Prostate gland (tissue), 2 donors: ENCODE measurements at regions not wholly inside any gene's neighbourhood (a gene's known extent, or its start where the extent isn't known, plus 50 kb on each side); places are given as distances from the start of the nearest gene placed in this dataset.

Source experiments
- DNase-seq: peaks from one replicate; pipeline ENCODE4 v3.0.0-alpha.2; 2019; ENCODE audit warnings: low spot score
- H3K27ac ChIP-seq, 2 donors: fragments of 200-600 bp; sonication (generic); 2 replicates each; pipeline ENCODE4 v1.5.1; 2017 to 2019
- H3K27me3 ChIP-seq: fragments of 200-600 bp; sonication (generic); replicated peaks from 2 replicates; pipeline ENCODE4 v1.5.1; 2019; ENCODE audit not compliant: insufficient read depth
- H3K36me3 ChIP-seq, 2 donors: fragments of 200-600 bp; sonication (generic); 1 replicate in 1 of 2; 2 replicates in 1 of 2; pipeline versions ENCODE4 v1.5.1 to v1.8.1; 2017 to 2019
- H3K4me1 ChIP-seq: fragments of 200-600 bp; sonication (generic); replicated peaks from 2 replicates; pipeline ENCODE4 v1.5.1; 2019
- H3K4me3 ChIP-seq, 2 donors: fragments of 200-600 bp; sonication (generic); 2 replicates each; pipeline ENCODE4 v1.5.1; 2017 to 2019
- H3K9me3 ChIP-seq: fragments of 200-600 bp; sonication (generic); 2 replicates; pipeline ENCODE4 v1.5.1; 2017
- CTCF ChIP-seq, 4 experiments: fragments of 200-600 bp in 2 of 4; fragments of 450-650 bp in 2 of 4; sonication (generic) in 2 of 4; IDR thresholded peaks; 1 replicate in 3 of 4; 2 replicates in 1 of 4; pipeline ENCODE4 v1.5.1; 2016 to 2019; ENCODE audit warnings: antibody characterized with exemption in 4 of 4, mild to moderate bottlenecking in 2 of 4, moderate library complexity in 2 of 4
- POLR2A ChIP-seq: fragments of 450-650 bp; IDR thresholded peaks from one replicate; pipeline ENCODE4 v1.6.1; 2016; ENCODE audit warnings: antibody characterized with exemption, mild to moderate bottlenecking
- POLR2AphosphoS5 ChIP-seq: sonication (generic); formaldehyde crosslinking; IDR thresholded peaks from one replicate; pipeline ENCODE4 v1.6.1; 2017; ENCODE audit warnings: antibody characterized with exemption
- WGBS: methylation state at CpG from one replicate; pipeline ENCODE4 v1.1.5; 2018; 5-methylcytosine and 5-hydroxymethylcytosine counted together
- intact Hi-C: fragments of 100-400 bp; cut with DNase I; formaldehyde crosslinking; loops from one replicate; pipeline ENCODE4 v1.14.2; 2022

GRCh38 chr19:57055956-57056355 is 63.8 kb upstream of the USP29 start:
- Histone ChIP-seq H3K4me3 (no peak overlapping the region), H3K27ac (no peak overlapping the region), H3K9me3 (no peaks in the 10 kb centered on the region), H3K27me3 (no peaks in the 10 kb centered on the region), H3K36me3 (no peaks in the 10 kb centered on the region), H3K4me1 (no peaks in the 10 kb centered on the region)
- WGBS = 96% methylated on average over 5 of the region's 5 CpGs
- TF ChIP-seq POLR2AphosphoS5 (no peak), CTCF (IDR thresholded peaks at IDR 0.05) (no peak), POLR2A (no peak)
- DNase-seq = no peak
- intact Hi-C loops = no loop called here

- TF ChIP-seq POLR2A = no peak
- no peak for TF ChIP-seq POLR2AphosphoS5
- no peak for TF ChIP-seq CTCF (IDR thresholded peaks at IDR 0.05)
- Histone ChIP-seq H3K36me3 (no peaks in the 10 kb centered on the region), H3K9me3 (no peaks in the 10 kb centered on the region), H3K27me3 (no peaks in the 10 kb centered on the region), H3K27ac (no peak overlapping the region), H3K4me3 (no peak overlapping the region), H3K4me1 (no peaks in the 10 kb centered on the region)
- intact Hi-C loops = no loop called here
- no peak for DNase-seq
- WGBS = 51% methylated on average over 16 of the region's 16 CpGs
Observed at GRCh38 chr19:57057036-57057686, 62.6 kb upstream of the USP29 start.

- intact Hi-C loops = no loop called here
- no peaks in the 10 kb centered on the region for H3K36me3 ChIP-seq
- no peaks in the 10 kb centered on the region for H3K9me3 ChIP-seq
- WGBS = 80% methylated on average over 6 of the region's 6 CpGs
- TF ChIP-seq POLR2A = no peak
- no peak for TF ChIP-seq POLR2AphosphoS5
- TF ChIP-seq CTCF (IDR thresholded peaks at IDR 0.05) = no peak
- H3K4me1 ChIP-seq = no peaks in the 10 kb centered on the region
- H3K27me3 ChIP-seq = no peaks in the 10 kb centered on the region
- DNase-seq = no peak
- H3K4me3 ChIP-seq = no peak overlapping the region
- no peak overlapping the region for H3K27ac ChIP-seq
Observed at GRCh38 chr19:57058871-57059270, 60.9 kb upstream of the USP29 start.

DNA sequence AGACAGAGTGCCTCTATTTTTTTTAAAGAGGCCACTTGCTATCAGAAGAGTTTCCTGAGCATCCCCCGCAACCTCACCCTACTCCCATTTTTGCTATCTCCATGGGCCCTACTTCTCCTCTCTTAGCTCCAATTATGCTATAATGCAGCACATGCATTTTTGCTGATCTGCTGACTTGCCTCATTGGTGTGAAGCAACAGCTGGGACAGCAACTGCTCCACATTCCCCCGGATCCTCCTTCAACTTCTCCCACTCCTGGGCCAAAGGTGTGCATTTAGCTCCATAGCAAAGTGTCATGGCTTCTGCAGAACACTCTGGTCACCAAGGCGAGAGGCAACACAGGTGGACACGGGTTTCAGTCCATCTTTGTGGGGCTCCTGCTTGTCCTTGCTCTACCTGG is 56.7 kb upstream of the USP29 start:
- no peak for TF ChIP-seq CTCF (IDR thresholded peaks at IDR 0.05)
- no peak for TF ChIP-seq POLR2AphosphoS5
- TF ChIP-seq POLR2A = no peak

GRCh38 chr19:57067440-57067839 is 52.3 kb upstream of the USP29 start:
- H3K27ac ChIP-seq = no peak overlapping the region
- no peaks in the 10 kb centered on the region for H3K9me3 ChIP-seq
- DNase-seq = no peak
- no peak for TF ChIP-seq POLR2A
- no peak for TF ChIP-seq CTCF (IDR thresholded peaks at IDR 0.05)
- TF ChIP-seq POLR2AphosphoS5 = no peak
- intact Hi-C loops = no loop called here
- H3K4me3 ChIP-seq = no peak overlapping the region
- WGBS = 81% methylated on average over 3 of the region's 3 CpGs
- H3K36me3 ChIP-seq = no peaks in the 10 kb centered on the region
- H3K4me1 ChIP-seq = no peaks in the 10 kb centered on the region
- no peaks in the 10 kb centered on the region for H3K27me3 ChIP-seq

More for the DNA sequence above, 56.7 kb upstream of the USP29 start:
- H3K27ac ChIP-seq = no peak overlapping the region
- no peaks in the 10 kb centered on the region for H3K36me3 ChIP-seq
- H3K9me3 ChIP-seq = no peaks in the 10 kb centered on the region
- whole genome bisulfite sequencing = 81% methylated on average over 4 of the region's 4 CpGs
- no peak overlapping the region for H3K4me3 ChIP-seq
- no peak for DNase-seq
- no peaks in the 10 kb centered on the region for H3K4me1 ChIP-seq
- H3K27me3 ChIP-seq = no peaks in the 10 kb centered on the region
- intact Hi-C loops = no loop called here
